ENCODE measurements at regions not wholly inside any gene's neighbourhood (a gene's known extent, or its start where the extent isn't known, plus 50 kb on each side); places are given as distances from the start of the nearest gene placed in this dataset.
A peak's percentile ranks its signal among the peaks of the same experiment; 100 is the strongest.

DNA sequence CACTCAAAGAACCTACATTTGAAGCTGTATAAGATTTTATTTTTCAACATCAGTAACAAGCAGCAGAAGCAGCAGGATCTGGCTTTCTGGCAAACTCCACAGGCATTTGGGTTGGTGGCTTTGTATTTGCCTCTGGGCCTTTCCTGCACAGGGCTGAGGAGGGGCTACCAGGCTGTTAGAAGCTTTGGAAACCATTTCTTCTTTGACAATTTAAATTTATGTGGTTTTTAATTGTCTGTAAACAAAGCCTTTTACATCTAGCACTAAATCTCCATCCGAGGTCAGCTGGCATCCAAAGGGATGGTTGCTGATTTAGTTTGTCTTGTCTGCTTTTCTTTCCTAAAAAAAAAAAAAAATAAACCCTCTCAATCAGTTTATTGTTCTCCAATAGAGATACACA, 127.5 kb upstream of the OBI1 start:
- DNase-seq = no peak

DNA sequence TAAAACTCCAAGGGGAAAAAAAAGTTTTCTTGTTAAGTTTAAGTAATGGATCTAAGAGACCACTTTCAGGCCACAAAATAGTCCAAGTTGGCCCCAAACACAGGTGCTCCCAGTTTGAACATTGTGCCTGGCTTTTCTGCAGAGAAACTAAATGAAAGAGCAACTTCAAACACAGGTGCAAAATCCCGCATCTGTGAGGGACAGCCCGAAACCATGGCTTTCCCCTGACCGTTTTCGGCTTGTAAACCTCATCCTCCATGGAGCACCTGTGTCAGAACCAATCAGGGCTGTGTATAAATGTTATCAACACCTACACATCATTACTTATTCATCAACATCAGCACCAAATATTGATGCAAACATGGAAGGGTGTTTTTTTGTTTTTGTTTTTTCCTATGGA, 126.8 kb upstream of the OBI1 start:
- DNase-seq = no peak

DNA sequence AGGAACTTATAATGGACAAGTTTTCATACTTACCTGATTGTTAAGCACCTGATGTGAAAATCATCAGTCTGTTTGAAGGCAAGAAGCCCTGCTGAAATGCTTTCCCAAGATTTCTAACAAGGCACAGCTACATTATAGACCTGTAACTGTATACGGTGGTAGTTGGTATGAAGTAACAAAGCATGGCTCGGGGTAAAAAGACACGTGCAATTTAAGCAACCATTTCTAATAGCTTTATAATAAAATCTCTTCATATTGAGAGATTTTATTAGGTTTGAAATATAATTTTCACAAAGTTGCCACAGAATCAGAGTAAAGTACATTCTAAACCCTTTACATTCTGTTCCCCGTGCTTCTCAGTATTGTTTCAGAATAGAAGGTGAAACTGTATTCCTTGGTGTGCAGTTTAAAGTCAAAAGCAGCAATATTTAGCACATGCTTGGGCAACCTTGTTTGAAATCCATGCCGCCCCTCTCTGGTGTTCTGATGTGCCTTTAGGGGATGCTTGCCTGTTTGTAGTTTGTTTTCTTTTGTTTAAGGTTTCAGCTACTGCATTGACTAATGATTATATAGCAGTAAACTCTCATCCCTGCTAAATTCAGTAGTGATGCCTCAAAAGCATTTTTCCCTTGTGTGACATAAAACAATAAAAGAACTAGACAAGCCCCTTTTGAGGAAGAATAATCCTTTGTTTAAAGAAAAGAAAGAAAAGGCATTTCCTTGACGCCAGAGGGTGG, 125.2 kb upstream of the OBI1 start:
- DNase-seq = no peak

DNA sequence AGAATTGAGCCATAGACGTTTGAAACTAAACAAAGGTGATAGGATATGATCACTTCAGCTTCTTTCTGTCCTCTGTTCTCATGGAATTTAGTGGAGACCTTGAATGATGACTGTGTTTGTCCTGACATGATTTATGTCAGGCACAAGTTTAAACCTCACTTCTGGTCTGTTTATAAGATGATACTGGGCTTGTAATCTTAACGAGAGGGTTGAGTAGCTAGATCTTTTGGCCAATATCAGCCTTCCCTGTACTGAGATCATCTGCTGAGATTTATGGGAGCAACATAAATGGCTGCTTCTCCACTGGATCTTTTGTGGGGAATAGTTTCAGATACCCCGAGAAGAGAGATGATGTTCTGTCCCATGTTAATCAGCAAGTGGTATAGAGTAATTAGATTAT, 121.8 kb upstream of the OBI1 start:
- no peak for DNase-seq

DNA sequence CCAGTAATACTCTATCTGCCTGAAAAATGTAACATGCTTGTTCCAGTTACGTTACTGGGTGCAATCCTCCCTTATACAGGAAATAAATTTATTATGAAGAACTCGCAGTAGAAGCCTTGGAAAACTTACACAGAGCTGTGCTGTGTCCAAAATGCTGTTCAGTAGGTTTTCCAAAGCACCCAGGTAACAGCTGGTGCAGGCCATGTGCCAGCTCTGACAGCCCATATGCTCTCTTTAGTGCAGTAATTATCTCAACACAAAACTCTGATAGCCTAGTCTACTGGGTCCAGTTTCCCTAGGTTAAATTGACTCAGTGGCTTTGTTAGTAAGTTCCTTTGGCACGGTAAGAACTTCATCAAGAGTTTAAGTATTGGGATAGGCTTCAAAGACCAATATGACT, 120.7 kb upstream of the OBI1 start:
- peak in 1 of 58 donors; percentile 1 for DNase-seq

DNA sequence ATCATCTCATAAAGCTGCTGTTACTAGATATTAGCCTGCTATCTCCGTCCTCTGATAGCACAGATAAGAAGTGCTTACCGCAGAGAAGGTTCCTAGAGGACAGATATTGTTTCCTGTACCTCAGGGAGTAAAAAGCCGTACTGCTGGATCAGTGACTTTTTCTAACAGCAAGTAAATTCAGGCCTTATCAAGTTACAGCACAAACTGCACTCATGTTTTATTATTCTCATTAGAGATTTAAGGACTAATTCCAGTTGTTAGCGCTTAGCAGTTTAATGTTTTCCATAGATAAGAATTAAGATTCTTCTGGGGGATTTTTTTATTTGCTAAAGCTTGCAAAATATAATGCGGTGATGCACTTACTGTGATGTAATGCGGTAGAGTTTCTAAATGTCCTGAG, 119.0 kb upstream of the OBI1 start:
- DNase-seq = no peak

DNA sequence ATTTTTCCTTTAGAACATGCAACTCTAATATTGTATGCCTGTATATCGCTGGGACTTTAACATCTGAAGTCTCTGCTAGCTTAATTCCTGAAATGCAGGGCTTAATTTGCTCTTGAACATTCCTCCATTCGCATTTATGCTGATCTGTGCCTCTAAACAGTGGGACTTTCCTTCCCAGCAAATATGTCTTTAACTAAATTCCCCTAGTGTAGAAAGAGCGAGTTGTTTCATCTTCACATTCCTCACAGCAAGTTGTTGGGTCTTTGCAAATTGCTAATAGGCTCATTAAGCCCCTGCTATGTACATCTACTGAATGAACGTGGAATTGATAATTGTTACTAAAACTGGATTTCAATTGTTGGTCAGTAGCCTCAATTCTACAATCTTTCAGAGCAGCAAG, 118.4 kb upstream of the OBI1 start:
- DNase-seq = no peak

DNA sequence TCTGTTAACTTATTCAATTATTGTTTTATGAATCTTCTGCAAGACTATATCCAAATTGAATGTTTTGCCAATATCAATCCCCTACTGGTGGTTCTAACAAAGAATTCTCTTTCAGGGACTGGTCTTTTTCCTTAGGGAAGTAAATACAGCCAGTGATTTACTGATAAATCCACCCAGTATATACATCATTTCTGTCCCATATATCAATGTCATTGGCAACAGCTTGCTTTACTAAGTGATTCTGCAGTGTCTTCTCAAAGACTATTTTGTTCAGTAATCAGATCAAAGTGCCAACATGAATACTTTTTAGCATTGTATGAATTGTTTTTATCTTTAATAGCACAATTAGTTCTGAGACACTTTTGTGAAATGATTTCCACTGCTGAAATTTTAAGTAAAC, 114.0 kb upstream of the OBI1 start:
- DNase-seq = no peak

DNA sequence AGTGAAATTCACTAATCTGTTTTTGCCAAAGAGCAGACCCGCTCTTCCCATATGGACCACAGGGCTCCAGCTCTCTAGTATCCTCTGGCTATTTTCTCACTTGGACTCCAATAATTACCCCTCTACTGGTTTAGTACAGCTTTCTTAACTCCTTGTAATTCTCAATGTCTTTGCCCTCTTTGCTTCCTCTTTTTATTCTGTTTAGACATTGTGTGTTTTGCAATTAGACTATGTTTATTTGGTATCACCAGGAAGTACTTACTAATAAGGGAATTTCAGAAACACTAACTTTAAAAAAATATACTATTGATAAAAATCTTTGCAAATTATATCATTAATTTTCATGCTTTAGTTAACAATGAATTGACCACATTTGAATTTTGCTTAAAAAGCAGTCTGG, 111.6 kb upstream of the OBI1 start:
- DNase-seq = no peak

DNA sequence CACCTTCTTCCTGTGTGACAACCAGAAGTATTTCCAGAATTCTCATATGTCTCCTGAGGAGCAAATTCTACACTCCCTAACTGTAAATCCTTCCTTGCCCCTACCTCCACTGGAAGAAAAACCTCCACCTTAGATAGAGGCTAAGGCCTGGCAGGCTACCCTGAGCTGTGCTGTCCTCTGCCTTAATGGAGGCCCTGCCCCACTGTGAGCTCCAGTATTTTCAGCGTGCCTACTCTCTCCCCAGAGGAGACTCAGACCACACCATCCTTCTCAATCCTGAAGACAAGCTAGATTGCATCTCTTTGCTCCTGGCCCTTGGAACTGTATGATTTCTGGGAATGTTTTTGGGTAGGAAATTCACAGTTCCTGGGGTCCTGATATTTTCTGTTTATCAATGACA, 110.0 kb upstream of the OBI1 start:
- no peak for DNase-seq

DNA sequence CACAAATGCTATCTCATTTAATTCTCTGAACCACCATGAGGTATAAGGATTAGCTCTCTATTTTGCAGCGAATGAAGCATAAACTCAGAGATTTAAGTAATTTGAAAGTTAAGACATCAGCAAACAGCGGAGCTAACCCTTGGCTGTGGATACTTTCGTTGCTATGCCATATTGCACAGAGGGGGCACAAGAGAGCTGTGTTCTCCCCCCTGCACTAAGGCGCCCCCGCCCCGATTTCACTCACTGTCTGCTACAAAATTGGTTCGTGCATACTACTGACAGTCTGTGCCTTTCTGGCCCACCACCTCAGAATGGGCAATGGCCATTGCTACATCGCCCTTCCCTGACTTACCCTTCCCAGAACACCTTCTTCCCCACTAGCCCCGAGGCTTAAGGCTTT, 105.7 kb upstream of the OBI1 start:
- DNase-seq = no peak

DNA sequence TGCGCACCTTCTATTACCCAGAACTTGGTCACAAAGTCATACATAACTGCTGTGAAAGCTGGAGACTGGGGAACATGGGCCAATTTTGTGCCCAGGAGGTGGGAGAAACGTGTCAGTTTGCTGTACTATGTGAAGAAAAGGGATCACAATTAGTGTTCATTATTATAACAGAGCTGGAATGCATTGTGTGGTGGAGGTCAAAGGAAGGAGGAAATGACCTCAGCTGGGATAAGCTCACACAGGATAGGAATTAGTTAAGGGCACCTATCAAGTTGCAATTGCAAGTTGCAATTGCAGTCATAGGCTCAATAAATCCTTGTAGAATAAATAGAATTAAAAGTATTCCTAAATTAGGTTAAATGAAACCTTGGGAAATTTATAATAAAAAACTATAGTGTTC, 103.9 kb upstream of the OBI1 start:
- no peak for DNase-seq

DNA sequence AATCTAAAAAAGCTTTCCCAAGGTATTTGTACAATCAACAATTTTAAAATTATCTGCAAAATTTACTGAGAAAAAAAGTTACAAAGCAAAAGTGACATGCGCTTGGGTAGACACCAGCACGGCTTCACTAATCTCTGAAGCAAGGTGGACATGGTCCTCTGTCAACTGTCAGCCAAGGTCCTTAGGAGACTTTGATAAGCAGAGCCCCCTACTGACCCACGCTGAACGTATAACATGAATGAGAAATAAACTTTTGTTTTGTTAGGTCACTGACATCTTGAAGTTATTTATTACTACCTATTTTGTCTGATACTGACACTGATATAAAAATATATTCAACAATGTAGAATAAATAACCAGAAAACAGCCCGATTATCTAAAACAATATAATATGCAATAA, 100.7 kb upstream of the OBI1 start:
- no peak for DNase-seq

DNA sequence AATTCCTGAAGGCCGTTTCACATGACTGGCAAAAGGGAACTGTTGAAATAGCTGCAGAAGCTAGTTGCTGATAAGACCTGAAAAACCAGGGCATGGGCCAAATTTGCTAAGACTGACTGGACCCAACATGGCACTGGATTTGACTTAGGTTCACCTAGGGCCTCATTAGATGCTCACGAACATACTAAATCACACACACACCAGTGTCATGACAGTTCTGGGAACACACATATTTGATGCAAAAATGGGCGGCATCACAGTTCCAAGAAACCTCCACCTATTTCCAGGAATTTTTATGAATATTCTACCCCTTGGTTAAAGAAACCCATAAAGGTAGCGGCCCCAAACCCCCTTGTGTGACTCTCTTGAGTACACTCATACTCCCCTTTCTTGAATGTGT, 99.6 kb upstream of the OBI1 start:
- no peak for DNase-seq

DNA sequence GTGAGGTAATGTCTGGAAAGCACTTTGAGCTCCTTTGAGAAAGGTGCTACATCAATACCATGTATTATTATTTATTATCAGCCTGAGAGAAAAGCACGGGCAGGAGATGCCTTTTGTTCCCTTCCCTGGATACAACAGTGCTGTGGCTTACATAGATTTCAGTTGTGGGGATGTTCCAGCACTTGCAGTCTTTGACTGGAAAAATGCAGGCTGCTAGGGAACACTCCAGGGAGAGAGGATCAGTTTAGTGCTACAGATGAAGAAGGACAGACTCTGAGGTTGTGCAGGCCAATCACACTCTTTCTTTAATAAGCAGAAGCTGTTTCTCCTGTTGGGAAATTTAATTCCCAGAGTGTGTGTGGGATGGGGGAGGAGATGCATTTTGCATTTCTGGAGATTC, 94.5 kb upstream of the OBI1 start:
- DNase-seq = no peak

DNA sequence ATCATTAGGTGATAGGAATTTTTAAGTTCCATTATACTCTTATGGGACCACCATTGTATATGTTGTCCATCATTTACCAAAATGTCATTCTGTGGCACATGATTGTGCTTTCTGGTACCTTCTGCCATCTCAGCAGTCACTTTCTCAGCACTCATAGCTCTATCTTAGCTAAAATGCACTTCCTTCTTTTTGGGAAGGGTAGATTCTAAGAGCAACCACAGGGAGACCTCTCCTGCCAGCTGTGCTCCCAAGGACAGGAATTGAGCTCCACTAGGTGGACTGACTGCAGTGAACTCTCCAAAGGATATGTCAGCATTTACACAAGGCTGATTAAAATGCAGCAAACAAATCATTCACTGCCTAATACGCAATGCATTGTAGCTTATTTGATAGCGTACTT, 91.8 kb upstream of the OBI1 start:
- no peak for DNase-seq

DNA sequence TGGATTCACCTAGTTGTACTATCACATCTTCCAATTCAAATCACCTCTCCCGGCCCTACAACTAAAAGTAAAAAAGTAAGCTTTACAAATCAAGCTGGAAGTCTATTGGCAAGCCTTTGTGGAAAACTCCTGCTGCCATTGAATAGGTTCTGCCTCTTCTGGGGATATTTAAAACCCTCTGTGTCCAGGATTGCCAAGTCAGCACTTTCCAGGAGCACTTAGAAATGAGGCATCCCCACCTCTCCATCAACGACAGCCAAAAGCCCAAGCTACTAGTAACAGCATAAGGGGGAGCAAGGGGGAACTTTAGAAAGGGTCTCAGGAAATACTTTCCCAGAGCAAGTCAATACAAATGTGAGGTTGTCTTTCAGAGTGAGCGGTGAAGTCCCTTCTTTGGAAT, 85.0 kb upstream of the OBI1 start:
- no peak for DNase-seq

DNA sequence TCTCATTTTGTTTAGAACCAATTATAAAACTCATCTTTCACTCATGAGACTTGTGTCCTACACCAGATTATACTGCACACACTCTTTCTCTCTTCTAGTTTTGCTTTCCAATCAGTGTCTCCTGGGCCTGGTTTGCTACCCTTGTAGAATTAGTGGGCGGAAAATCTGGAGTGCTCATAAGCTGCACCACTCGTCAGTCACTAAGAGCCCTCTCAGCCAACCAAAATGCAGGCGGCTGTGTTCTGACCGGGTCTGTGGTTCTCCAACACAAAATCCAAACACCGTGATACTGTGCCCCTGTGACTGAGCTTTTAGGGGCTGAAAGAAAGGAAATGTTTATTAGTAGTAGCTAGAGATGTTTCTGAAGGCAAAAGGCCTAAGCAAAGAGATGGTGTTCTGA, 83.7 kb upstream of the OBI1 start:
- DNase-seq = no peak

DNA sequence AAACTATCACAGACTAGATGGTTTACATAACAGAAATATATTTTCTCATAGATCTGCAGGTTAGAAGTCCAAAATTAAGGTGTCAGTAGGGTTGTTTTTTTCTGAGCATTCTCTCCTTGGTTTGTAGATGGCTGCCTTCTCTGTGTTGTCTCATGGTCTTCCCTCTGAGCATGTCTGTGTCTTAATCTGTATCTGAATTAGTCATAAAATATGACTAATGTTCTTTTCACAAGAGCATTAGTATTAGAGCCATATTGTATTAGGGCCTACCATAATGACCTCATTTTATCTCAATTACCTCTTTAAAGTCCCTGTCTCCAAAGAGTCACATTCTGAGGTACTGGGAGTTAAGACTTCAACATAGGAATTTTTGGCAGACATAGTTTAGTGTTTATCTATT, 77.2 kb upstream of the OBI1 start:
- no peak for DNase-seq

DNA sequence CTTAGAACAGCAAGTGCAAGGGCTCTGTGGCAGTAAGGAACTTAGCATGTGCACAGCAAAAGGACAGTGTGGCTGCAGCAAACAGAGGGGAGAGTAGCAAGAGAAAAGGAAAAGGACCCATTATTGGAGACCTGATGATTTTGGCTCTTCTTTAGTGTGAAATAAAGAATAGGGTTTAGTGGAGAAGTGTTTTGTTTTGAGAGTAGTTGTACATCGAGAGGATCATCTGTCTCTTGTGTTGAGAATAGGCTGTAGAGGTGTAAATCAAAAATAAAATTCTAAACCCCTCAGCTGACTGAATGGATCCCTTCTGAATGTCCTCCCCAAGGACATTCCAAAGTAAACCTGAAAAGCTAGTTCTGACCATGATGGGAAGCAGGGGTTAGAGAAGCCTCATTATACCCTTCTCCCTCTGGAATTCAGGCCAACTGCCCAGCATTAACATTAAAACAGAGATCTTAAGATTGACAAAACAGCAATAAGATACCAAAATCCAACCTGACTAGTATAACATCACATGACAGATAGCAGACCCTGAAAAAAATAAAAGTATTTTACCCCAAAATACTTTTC, 73.6 kb upstream of the OBI1 start:
- DNase-seq = no peak

DNA sequence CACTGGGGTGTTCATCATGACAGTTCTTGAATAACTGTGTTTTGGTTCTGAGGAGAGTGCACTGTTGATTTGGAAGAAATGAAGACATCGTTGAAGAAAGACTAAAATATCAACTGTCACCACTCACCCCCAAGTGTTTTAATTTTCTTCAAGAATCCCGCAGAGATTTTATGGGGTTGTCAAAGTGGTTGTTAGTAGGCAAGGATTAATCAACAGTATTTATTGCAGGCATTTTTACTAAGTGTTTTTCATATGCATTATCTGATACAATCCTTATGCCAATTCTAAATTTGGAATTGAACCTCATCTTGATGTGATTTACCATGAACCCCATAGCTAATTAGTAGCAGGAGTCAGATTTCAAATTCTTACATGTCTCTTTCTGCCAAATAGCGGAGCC, 63.7 kb upstream of the OBI1 start:
- DNase-seq = no peak

DNA sequence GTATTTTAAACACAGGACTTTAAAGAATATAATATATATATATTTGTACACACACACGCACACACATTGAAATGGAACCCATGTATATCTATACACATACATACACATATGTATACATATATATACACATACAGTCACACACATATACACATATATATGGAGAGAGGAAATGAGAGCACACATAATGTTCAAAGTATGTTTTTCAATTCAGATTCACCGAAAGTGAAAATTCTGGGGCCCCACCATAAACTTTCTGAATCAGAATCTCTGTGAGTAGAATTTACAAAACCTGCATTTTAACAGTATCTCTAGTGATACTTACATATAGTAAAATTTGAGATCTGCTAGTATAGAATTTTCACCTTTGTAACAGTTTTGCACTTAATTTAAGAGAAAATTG, 60.4 kb upstream of the OBI1 start:
- DNase-seq = no peak

DNA sequence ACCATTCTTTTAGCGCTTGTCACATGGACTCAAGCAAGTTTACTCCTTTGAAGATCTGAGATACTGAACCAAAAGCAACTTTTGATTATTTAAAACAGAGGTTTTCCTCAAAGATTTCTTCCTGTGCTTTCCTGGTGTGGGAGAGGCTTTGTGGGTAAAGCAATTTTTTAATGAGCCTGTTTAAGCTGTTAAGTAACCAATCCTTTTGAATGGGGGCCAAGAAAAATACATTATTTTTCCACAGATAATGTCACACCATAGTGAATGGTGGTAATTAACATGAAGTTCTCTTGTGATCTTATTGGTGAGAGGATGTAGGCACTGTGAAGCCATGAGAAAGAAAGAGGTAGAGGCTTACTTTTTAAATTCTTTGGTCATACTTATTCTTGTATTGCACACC, 55.8 kb upstream of the OBI1 start:
- no peak for DNase-seq

DNA sequence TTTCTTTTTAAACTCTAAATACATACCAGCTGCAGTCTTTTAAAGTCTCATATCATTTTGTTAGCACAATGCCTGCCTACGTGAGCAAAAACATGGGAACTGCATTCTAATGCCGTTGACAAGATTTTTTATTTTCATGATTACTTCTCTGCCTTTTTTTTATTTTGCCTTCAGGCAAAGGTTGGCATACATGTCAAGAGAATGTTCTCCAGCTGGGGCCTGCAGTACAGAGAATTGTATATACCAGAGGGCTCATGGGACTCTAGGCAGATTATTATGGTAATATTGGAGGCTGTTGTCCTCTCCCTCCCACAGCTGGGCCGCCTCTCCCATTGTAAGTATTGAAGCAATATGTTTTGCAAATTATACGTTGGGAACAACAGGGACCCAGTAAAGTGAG, 53.9 kb upstream of the OBI1 start:
- DNase-seq = no peak
